GM12872 (cell line): ENCODE measurements at regions not wholly inside any gene's neighbourhood (a gene's known extent, or its start where the extent isn't known, plus 50 kb on each side); places are given as distances from the start of the nearest gene placed in this dataset.

Source experiments
- CTCF ChIP-seq: IDR thresholded peaks from 3 replicates; pipeline ENCODE4 v1.5.1; 2011; ENCODE audit warnings: low read depth, mild to moderate bottlenecking, low read length, moderate library complexity; ENCODE audit not compliant: insufficient read depth

GRCh38 chr5:96248131-96248530 is 184.9 kb downstream of the PCSK1 start:
- TF ChIP-seq CTCF = no peak

- TF ChIP-seq CTCF = no peak
These were observed 185.3 kb downstream of the PCSK1 start for GRCh38 chr5:96247708-96248107.

- TF ChIP-seq CTCF = no peak
These were observed 185.8 kb downstream of the PCSK1 start for GRCh38 chr5:96247097-96247701.

- no peak for TF ChIP-seq CTCF
These were observed 187.6 kb downstream of the PCSK1 start for GRCh38 chr5:96245140-96246091.

- TF ChIP-seq CTCF = no peak
These were observed 188.4 kb downstream of the PCSK1 start for GRCh38 chr5:96244696-96245095.

- TF ChIP-seq CTCF = no peak
These were observed 189.2 kb downstream of the PCSK1 start for GRCh38 chr5:96243862-96244261.

GRCh38 chr5:96243203-96243602 is 189.8 kb downstream of the PCSK1 start:
- no peak for TF ChIP-seq CTCF
